ENCODE measurements at regions not wholly inside any gene's neighbourhood (a gene's known extent, or its start where the extent isn't known, plus 50 kb on each side); places are given as distances from the start of the nearest gene placed in this dataset.
A peak's percentile ranks its signal among the peaks of the same experiment; 100 is the strongest.

- no peak for DNase-seq (ENCODE audit: low spot score)
- H3K4me1 ChIP-seq (ENCODE audit: insufficient read depth) = peaks cover 44% of the 10 kb centered on the region
- WGBS (ENCODE audit: low lambda C conversion rate, missing lambda C conversion rate) = 52% methylated on average over 4 of the region's 4 CpGs
- H3K4me3 ChIP-seq = no peak overlapping the region
- peak overlapping the region; percentile 60 for H3K4me2 ChIP-seq
- TF ChIP-seq EZH2 (IDR thresholded peaks at IDR 0.05; ENCODE audit: borderline replicate concordance) (no peak), CTCF (IDR thresholded peaks at IDR 0.05; ENCODE audit: poor library complexity) (no peak)
- no peaks in the 10 kb centered on the region for H3K36me3 ChIP-seq (replicated peaks; ENCODE audit: insufficient read depth, low read depth)
- no peaks in the 10 kb centered on the region for H3K9me3 ChIP-seq (ENCODE audit: low read depth)
- no peak overlapping the region for H2AFZ ChIP-seq
- no peaks in the 10 kb centered on the region for H3K79me2 ChIP-seq
- H3K27me3 ChIP-seq = no peaks in the 10 kb centered on the region
- no peaks in the 10 kb centered on the region for H4K20me1 ChIP-seq (ENCODE audit: insufficient read depth, poor library complexity, severe bottlenecking)
- H3K27ac ChIP-seq = peak overlapping the region; percentile 86
- H3K9me2 ChIP-seq (replicated peaks; ENCODE audit: insufficient read depth) = no peaks in the 10 kb centered on the region
Observed at GRCh38 chr2:64400105-64400728, 53.7 kb upstream of the LGALSL start.

- Histone ChIP-seq H2AFZ (peak overlapping the region; percentile 17), H3K4me1 (ENCODE audit: insufficient read depth) (peaks cover 50% of the 10 kb centered on the region), H3K9me3 (ENCODE audit: low read depth) (no peaks in the 10 kb centered on the region), H3K4me3 (no peak overlapping the region), H3K9me2 (replicated peaks; ENCODE audit: insufficient read depth) (no peaks in the 10 kb centered on the region), H3K79me2 (no peaks in the 10 kb centered on the region), H4K20me1 (ENCODE audit: insufficient read depth, poor library complexity, severe bottlenecking) (no peaks in the 10 kb centered on the region), H3K27ac (peak overlapping the region; percentile 86), H3K36me3 (replicated peaks; ENCODE audit: insufficient read depth, low read depth) (no peaks in the 10 kb centered on the region), H3K27me3 (no peaks in the 10 kb centered on the region), H3K4me2 (peak overlapping the region; percentile 60)
- peak; percentile 42 for DNase-seq (ENCODE audit: low spot score)
- TF ChIP-seq CTCF (IDR thresholded peaks at IDR 0.05; ENCODE audit: poor library complexity) (no peak), EZH2 (IDR thresholded peaks at IDR 0.05; ENCODE audit: borderline replicate concordance) (no peak), EZH2phosphoT487 (IDR thresholded peaks at IDR 0.05; ENCODE audit: low read depth, severe bottlenecking, unreplicated experiment) (no peak)
- WGBS (ENCODE audit: low lambda C conversion rate, missing lambda C conversion rate) = 59% methylated on average over 8 of the region's 8 CpGs
Observed at GRCh38 chr2:64400733-64401528, 53.0 kb upstream of the LGALSL start.

- no peak for TF ChIP-seq EZH2 (IDR thresholded peaks at IDR 0.05; ENCODE audit: borderline replicate concordance)
- no peak for TF ChIP-seq EZH2phosphoT487 (IDR thresholded peaks at IDR 0.05; ENCODE audit: low read depth, severe bottlenecking, unreplicated experiment)
- no peak for TF ChIP-seq CTCF (IDR thresholded peaks at IDR 0.05; ENCODE audit: poor library complexity)
- WGBS (ENCODE audit: low lambda C conversion rate, missing lambda C conversion rate) = 21% methylated on average over 4 of the region's 4 CpGs
- H4K20me1 ChIP-seq (ENCODE audit: insufficient read depth, poor library complexity, severe bottlenecking) = no peaks in the 10 kb centered on the region
- peak; percentile 63 for DNase-seq (ENCODE audit: low spot score)
- no peaks in the 10 kb centered on the region for H3K9me2 ChIP-seq (replicated peaks; ENCODE audit: insufficient read depth)
- H3K4me2 ChIP-seq = peak overlapping the region; percentile 60
- H3K4me1 ChIP-seq (ENCODE audit: insufficient read depth) = peaks cover 54% of the 10 kb centered on the region
- H3K79me2 ChIP-seq = no peaks in the 10 kb centered on the region
- H3K27me3 ChIP-seq = no peaks in the 10 kb centered on the region
- peak overlapping the region; percentile 17 for H2AFZ ChIP-seq
- H3K36me3 ChIP-seq (replicated peaks; ENCODE audit: insufficient read depth, low read depth) = no peaks in the 10 kb centered on the region
- no peaks in the 10 kb centered on the region for H3K9me3 ChIP-seq (ENCODE audit: low read depth)
- peak overlapping the region; percentile 86 for H3K27ac ChIP-seq
- H3K4me3 ChIP-seq = no peak overlapping the region
Observed at GRCh38 chr2:64401529-64401880, 52.5 kb upstream of the LGALSL start.
